A549 (cell line): ENCODE measurements at regions not wholly inside any gene's neighbourhood (a gene's known extent, or its start where the extent isn't known, plus 50 kb on each side); places are given as distances from the start of the nearest gene placed in this dataset.
"Not testable (repeated sequence)": the region's sequence is repeated elsewhere in the genome, so short reads cannot be mapped to it uniquely, and the experiment has no call there.

Experiments
- ATAC-seq, 2 experiments: fragments of 200-7000 bp in 1 of 2; fragments of >200 bp in 1 of 2; cut with Nextera tagmentation in 1 of 2; cut with Tn5 transposase in 1 of 2; 3 replicates each; pipeline versions ENCODE4 v1.8.0 to v1.9.1; 2018 to 2020; ENCODE audit warnings: mild to moderate bottlenecking in 1 of 2, moderate library complexity in 1 of 2
- CTCF ChIA-PET: fragments of 300-600 bp; sonication (Branson Sonifier 250); formaldehyde crosslinking; extraction: SDS; loops from one replicate; lab custom pipeline; 2021; ENCODE audit warnings: antibody characterized with exemption, inconsistent platforms; lab: Yijun Ruan, JAX
- POLR2A ChIA-PET: fragments of 350-600 bp; formaldehyde crosslinking; extraction: SDS; loops from one replicate; lab custom pipeline; 2021; ENCODE audit warnings: antibody characterized with exemption, inconsistent platforms; lab: Yijun Ruan, JAX
- DNase-seq, 2 experiments: peaks; one replicate each; pipeline versions ENCODE4 v3.0.0 to v3.0.0-alpha.2; 2011 to 2016; ENCODE audit warnings: low read depth in 1 of 2, low spot score in 1 of 2
- FAIRE-seq: peaks from 2 replicates; lab custom pipeline; 2011; peaks lifted over from hg19 to GRCh38; lab: Jason Lieb, UNC
- H3K27ac ChIP-seq, 2 experiments: fragments of >200 bp; sonication (Bioruptor Twin); formaldehyde crosslinking; 3 replicates each; pipeline ENCODE4 v1.5.1; 2016 to 2017
- H3K4me1 ChIP-seq: fragments of >200 bp; sonication (Bioruptor Twin); formaldehyde crosslinking; 3 replicates; pipeline ENCODE4 v1.6.1; 2016
- H3K4me2 ChIP-seq: fragments of >200 bp; sonication (Bioruptor Twin); formaldehyde crosslinking; 3 replicates; pipeline ENCODE4 v1.6.1; 2016
- H3K4me3 ChIP-seq: fragments of >200 bp; sonication (Bioruptor Twin); formaldehyde crosslinking; 3 replicates; pipeline ENCODE4 v1.5.1; 2016
- H3K9me3 ChIP-seq: fragments of >200 bp; sonication (Bioruptor Twin); formaldehyde crosslinking; 3 replicates; pipeline ENCODE4 v1.6.1; 2016
- PBX3 ChIP-seq: IDR thresholded peaks from 2 replicates; pipeline ENCODE4 v1.6.1; 2012
- WGBS: methylation state at CpG from one replicate; pipeline ENCODE4 v1.1.6; 2017; ENCODE audit errors: missing lambda C conversion rate; 5-methylcytosine and 5-hydroxymethylcytosine counted together

DNA sequence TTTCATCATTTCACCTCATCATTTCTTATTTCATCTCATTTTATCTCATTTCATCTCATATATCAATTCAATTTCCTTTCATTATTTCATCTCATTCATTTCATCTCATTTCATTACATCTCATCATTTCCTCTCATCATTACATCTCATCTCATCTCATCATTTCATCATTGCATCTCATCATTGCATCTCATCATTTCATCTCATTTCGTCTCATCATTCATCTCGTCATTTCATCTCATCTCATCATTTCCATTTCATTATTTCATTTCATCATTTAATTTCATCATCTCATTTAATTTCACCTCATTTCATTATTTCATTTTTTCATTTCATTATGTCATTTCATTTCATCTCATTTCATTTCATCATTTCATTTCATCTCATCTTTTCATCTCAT is 168.5 kb upstream of the FAM72C start:
- ATAC-seq, CTCF ChIA-PET, H3K9me3 ChIP-seq, H3K4me2 ChIP-seq, H3K27ac ChIP-seq, POLR2A ChIA-PET, H3K4me1 ChIP-seq, H3K4me3 ChIP-seq, DNase-seq, FAIRE-seq: not testable (repeated sequence)
- WGBS: 32% methylated on average over 2 of the region's 2 CpGs

DNA sequence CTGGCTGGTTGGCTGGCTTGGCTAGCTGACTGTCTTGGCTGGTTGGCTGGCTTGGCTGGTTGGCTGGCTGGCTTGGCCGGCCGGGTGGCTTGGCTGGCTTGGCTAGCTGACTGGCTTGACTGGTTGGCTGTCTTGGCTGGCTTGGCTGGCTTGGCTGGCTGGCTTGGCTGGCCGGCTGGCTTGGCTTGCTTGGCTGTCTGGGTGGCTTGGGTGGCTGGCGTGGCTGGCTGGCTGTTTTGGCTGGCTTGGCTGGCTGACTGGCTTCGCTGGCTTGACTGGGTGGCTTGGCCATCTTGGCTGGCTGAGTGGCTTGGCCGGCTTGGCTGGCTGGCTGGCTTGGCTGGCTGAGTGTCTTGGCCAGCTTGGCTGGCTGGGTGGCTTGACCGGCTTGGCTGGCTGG is 133.2 kb upstream of the FAM72C start:
- H3K9me3 ChIP-seq: peaks cover 21% of the 10 kb centered on the region
- DNase-seq, H3K27ac ChIP-seq, H3K4me1 ChIP-seq, H3K4me2 ChIP-seq, FAIRE-seq, H3K4me3 ChIP-seq, CTCF ChIA-PET, POLR2A ChIA-PET, ATAC-seq: not testable (repeated sequence)
- WGBS: 16% methylated on average over 4 of the region's 7 CpGs

DNA sequence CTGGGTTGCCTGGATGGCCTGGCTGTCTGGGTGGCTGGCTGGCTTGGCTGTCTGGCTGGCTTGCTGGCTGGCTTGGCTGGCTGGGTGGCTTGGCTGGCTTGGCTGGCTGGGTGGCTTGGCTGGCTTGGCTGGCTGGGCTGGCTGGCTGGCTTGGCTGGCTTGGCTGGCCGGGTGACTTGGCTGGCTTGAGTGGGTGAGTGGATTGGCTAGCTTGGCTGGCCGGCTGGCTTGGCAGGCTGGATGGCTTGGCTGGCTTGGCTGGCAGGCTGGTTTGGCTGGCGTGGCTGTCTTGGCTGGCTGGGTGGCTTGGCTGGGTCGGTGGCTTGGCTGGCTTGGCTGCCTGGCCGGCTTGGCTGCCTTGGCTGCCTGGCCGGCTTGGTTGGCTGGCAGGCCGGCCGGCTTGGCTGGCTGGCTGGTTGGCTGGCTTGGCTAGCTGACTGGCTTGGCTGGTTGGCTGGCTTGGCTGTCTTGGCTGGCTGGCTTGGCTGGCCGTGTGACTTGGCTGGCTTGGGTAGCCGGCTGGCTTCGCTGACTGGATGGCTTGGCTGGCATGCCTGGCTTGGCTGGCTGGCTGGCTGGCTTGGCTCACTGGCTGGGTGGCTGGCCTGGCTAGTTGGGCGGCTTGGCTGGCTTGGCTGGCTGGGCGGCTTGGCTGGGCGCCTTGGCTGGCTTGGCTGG is 132.4 kb upstream of the FAM72C start:
- CTCF ChIA-PET, H3K4me1 ChIP-seq, H3K4me3 ChIP-seq, POLR2A ChIA-PET, ATAC-seq, H3K4me2 ChIP-seq, H3K27ac ChIP-seq, FAIRE-seq, DNase-seq: not testable (repeated sequence)
- 38% methylated on average over 14 of the region's 14 CpGs for WGBS
- H3K9me3 ChIP-seq: peaks cover 21% of the 10 kb centered on the region

- H3K27ac ChIP-seq, H3K4me1 ChIP-seq, DNase-seq, H3K4me3 ChIP-seq, ATAC-seq, POLR2A ChIA-PET, H3K4me2 ChIP-seq, FAIRE-seq, CTCF ChIA-PET: not testable (repeated sequence)
- WGBS: 27% methylated on average over 4 of the region's 6 CpGs
- peaks cover 21% of the 10 kb centered on the region for H3K9me3 ChIP-seq
Measured at GRCh38 chr1:144103156-144103880, 131.5 kb upstream of the FAM72C start.

DNA sequence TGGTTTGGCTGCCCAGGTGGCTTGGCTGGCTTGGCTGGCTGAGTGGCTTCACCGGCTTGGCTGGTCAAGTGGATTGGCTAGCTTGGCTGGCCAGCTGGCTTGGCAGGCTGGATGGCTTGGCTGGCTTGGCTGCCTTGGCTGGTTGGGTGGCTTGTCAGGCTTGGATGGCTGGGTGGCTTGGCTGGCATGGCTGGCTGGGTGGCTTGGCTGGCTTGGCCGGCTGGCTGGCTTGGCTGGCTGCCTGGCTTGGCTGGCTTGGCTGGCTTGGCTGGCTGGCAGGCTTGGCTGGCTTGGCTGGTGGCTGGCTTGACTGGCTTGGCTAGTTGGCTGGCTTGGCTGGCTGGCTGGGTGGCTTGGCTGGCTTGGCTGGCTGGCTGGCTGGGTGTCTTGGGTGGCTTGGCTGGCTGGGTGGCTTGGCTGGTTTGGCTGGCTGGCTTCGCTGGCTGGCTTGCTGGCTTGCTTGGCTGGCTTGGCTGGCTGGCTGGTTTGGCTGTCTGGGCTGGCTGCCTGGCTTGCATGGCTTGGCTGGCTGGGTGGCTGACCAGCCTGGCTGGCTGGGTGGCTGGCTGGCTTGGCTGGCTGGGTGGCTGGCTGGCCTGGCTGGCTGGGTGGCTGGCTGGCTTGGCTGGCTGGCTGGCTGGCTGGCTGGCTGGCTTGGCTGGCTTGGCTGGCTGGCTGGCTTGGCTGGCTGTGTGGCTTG is 130.4 kb upstream of the FAM72C start:
- 5% methylated on average over 3 of the region's 3 CpGs for WGBS
- peaks cover 21% of the 10 kb centered on the region for H3K9me3 ChIP-seq
- H3K4me1 ChIP-seq, H3K4me3 ChIP-seq, CTCF ChIA-PET, ATAC-seq, DNase-seq, FAIRE-seq, H3K27ac ChIP-seq, POLR2A ChIA-PET, H3K4me2 ChIP-seq: not testable (repeated sequence)

GRCh38 chr1:144101397-144102045 is 129.7 kb upstream of the FAM72C start:
- Histone ChIP-seq H3K9me3 (peaks cover 21% of the 10 kb centered on the region), H3K4me1 (no peaks in the 10 kb centered on the region), H3K27ac (no peak overlapping the region)
- CTCF ChIA-PET: no interaction called here
- 10% methylated on average over 7 of the region's 8 CpGs for WGBS
- ATAC-seq: no peak; a peak in 2 of 6 replicates
- TF ChIP-seq PBX3: no peak
- TF ChIP-seq, all 56 proteins: peak for 0
- POLR2A ChIA-PET: no interaction called here
- no peak overlapping the region for H3K4me2 ChIP-seq
- FAIRE-seq: no peak
- DNase-seq: peak in 1 of 2 experiments; percentile 3
- H3K4me3 ChIP-seq: no peak overlapping the region

GRCh38 chr1:144077167-144077841 is 105.5 kb upstream of the FAM72C start:
- H3K4me1 ChIP-seq, DNase-seq, ATAC-seq, FAIRE-seq, H3K9me3 ChIP-seq, H3K27ac ChIP-seq, CTCF ChIA-PET, POLR2A ChIA-PET: not testable (repeated sequence)
- Histone ChIP-seq H3K4me2 (peak overlapping the region; percentile 53; the same call in 2 of the 3 replicates), H3K4me3 (peak overlapping the region; percentile 39; the same call in 2 of the 3 replicates)
- WGBS: 1% methylated on average over 22 of the region's 93 CpGs

- WGBS: 3% methylated on average over 13 of the region's 53 CpGs
- DNase-seq, POLR2A ChIA-PET, H3K27ac ChIP-seq, H3K4me1 ChIP-seq, CTCF ChIA-PET, FAIRE-seq, H3K9me3 ChIP-seq, ATAC-seq: not testable (repeated sequence)
- H3K4me3 ChIP-seq: peak overlapping the region; percentile 26; the same call in 1 of the 3 replicates
- H3K4me2 ChIP-seq: peak overlapping the region; percentile 28; the same call in 1 of the 3 replicates
Measured at GRCh38 chr1:144076646-144077045, 104.9 kb upstream of the FAM72C start.

- ATAC-seq, FAIRE-seq, DNase-seq, H3K4me3 ChIP-seq, H3K4me1 ChIP-seq, H3K9me3 ChIP-seq, H3K4me2 ChIP-seq, CTCF ChIA-PET, H3K27ac ChIP-seq, POLR2A ChIA-PET: not testable (repeated sequence)
- no CpG with 5 or more reads among the region's 3 CpGs for WGBS
Measured at GRCh38 chr1:144070394-144071053, 98.7 kb upstream of the FAM72C start.
